NCI-H748 (cell line): ENCODE measurements at regions not wholly inside any gene's neighbourhood (a gene's known extent, or its start where the extent isn't known, plus 50 kb on each side); places are given as distances from the start of the nearest gene placed in this dataset.

Experiments used
- DNase-seq: peaks from one replicate; lab custom pipeline; 2025; ENCODE audit not compliant: unreplicated experiment; lab: John Stamatoyannopoulos, UW

DNA sequence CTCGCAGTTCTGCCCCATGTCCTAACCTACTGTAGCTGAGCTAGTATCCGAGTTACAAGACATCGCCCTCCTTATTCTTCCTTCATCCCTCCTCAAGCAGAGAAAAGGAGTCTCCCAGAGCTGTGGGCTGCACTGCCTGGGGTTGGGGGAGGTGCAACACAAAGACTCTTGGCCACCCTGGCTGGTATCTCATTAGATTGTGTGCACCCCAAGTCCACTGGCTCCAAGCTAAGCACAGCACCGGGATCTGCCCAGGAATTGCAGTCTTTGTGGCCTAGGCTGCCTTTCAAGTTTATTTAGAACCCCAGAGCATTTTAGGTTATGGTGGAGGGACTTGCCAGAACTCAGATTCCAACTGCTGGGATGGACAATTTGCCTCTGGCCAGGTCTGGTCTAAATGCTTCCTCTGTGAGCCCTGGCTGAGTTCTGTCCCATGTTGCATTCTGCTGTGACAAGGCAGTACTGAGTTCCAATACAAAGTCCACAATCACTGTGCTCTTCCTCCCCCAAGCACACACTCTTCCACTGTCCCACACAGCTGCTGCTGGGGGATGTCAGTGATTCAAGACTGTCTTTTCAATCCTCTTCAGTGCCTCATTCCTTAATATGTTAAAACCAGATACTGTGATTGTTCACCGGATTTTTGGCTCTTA, 169.6 kb upstream of the CLEC14A start:
- DNase-seq, result no peak

DNA sequence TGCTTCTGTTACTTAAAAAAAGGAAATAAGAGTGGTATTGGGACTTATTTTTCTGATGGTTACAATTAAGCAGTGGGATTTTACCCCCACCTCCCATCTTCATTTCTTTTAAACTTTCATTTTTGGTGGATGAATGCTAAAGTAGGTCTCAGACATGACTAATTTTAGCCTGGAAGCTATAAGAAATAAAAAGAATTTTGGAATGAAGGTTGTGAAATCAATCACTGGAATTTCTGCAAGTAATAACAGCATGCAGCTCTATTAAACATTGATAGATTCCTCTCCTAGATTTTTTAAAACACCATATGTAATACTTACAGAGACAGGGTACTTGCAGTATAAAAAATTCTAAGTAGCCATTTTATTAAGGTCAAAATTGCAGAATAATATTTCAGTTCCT, 164.2 kb upstream of the CLEC14A start:
- no peak for DNase-seq

- DNase-seq, result no peak
Observed at GRCh38 chr14:38419579-38419978, 163.7 kb upstream of the CLEC14A start.

DNA sequence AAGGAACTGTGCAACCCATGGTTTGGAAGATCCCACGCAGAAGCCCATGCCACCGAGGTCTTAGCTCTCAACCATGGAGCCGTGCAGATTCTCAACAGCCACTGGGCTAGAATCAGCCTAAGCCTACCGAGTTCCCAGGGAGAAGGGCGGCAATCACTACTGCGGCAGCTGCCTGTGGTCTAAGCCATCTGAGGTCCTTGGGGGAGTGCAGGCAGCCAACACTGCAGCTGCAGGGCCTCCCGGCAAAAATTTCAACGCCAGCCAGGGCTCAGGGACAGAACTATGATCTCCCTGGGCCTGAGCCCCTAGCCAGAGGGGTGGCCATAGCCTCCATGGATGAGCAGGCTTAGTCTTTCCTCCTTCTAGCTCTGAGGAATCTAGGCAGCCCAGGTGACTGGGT, 156.8 kb upstream of the CLEC14A start:
- DNase-seq, result no peak

DNA sequence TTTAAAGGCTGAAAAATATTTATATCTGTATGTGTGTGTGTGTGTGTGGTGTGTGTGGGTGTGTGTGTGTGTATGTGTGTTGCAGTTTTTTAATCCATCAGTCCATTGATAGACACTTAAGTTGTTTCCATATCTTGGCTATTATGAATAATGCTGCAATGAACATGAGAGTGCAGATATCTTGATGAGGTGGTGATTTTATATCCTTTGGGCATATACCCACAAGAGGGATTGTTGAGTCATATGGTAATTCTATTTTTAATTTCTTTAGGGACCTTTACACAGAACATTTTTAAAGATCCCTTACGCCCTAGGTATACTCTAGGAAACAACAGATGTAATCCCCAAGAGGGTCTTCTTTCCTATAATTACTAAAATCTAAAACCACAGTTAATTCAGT, 154.5 kb upstream of the CLEC14A start:
- no peak for DNase-seq

GRCh38 chr14:38409071-38409705, 153.3 kb upstream of the CLEC14A start:
- no peak for DNase-seq

GRCh38 chr14:38405851-38406635, 150.2 kb upstream of the CLEC14A start:
- DNase-seq, result peak; percentile 28

DNA sequence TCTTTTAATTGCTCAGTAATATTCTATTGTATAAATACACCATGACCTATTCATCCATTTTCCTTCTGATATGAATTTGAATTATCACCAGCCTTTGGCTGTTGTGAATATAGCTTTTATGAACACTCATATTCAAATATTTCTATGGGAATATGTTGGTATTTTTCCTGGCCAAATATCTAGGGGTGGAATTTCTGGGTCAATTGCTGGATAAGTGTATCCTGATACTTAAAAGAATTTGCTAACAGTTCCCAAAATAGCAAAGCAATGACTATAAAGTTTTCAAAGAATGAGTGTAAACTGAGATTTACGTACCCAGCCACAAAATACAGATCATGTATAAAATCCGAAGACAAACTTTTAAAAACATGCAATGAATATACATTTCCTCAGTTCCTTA, 148.7 kb upstream of the CLEC14A start:
- no peak for DNase-seq

DNA sequence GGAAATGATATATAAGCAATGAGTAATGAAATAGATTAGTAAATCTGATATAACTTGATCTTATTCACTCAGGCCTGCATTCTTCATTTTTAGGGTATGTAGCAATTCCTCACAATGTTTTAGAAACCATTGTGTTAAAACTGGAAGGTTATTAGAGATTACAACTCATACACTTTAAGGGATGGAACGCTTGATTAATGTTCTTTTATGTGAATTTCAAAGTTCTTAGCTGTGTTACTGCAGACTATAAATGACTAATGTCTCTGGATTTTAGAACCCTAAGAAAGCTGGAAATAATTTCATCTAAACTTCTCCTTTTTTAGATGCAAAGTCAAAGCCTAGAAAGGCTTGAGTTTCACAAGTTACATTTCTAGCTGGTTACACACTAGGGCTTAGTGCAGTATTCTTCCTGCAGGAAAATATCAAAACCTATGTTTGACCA, 148.2 kb upstream of the CLEC14A start:
- no peak for DNase-seq

DNA sequence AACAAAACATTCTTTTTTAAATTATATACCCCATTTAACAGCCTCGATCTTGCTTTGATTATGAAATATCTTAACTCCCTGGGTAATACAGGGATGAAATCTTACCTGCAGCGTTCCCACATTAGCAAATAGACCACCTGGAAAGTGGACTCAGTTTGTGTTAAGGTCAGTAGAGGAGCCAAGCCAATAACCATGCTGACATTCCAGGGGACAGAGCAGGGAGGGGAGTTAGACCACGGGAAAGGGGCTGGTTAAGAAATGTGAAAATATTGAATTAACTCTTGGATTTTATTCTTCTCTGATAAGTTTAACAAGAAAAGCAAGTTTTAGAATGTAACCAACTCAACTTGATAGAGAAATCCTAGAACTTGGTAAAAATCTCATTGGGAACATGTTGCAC, 144.9 kb upstream of the CLEC14A start:
- DNase-seq, result no peak

DNA sequence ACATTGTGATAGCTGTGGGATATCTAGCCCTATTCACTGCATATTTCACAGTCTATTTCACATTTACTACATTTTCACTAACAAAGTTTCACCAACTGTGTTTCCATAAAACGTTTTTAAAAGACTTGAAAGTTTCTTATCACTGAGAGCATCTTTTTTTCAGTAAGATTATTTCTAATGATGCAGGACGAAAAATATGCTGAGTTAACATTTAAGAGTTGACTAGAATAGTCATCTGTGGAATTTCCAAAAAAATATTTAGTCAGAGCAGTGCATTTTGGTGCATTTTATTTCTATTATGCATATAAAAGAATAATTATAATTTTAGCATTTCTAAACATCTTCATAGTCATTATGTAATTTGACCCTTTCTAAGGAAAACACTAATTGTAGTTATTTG, 143.8 kb upstream of the CLEC14A start:
- no peak for DNase-seq

DNA sequence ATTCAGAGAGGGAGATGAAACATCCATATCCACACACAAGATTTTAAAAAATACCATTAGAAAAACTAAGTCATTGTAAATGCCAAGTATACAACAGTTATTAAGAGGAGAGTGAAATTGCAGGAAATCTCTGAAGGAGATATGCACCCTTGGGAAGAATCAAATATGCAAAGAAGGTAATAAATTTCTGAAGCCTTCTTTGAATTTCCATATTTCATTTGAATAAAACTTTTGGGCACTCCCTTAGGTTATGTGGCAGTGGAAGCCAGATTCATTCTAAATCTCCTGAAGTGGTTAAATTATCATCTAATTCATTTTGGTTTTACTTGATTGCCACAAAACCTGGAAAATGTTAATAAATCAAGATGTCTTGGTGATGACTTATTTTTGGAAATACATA, 138.9 kb upstream of the CLEC14A start:
- no peak for DNase-seq

GRCh38 chr14:38394064-38394463, 138.2 kb upstream of the CLEC14A start:
- no peak for DNase-seq

DNA sequence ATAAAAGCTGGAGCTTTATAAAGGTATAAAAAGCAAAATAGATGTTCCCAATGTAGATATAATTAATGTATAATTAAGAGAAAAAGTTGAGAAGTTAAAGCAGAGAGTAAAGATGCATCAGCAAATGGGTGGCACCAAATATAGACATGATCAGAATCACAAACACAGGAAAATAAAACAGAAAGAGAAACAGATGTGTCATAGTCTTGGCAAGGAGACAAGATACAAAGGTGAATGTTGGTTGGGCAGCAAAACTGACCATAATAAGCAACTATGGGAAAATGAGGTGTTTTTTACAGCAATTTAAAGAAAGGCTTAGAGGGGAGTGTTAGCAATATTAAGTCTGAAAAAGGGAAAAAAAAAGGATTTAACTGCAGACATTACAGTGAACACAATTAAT, 135.4 kb upstream of the CLEC14A start:
- no peak for DNase-seq

- DNase-seq, result no peak
Observed at GRCh38 chr14:38389681-38390080, 133.8 kb upstream of the CLEC14A start.

GRCh38 chr14:38387821-38388220, 131.9 kb upstream of the CLEC14A start:
- DNase-seq, result no peak

DNA sequence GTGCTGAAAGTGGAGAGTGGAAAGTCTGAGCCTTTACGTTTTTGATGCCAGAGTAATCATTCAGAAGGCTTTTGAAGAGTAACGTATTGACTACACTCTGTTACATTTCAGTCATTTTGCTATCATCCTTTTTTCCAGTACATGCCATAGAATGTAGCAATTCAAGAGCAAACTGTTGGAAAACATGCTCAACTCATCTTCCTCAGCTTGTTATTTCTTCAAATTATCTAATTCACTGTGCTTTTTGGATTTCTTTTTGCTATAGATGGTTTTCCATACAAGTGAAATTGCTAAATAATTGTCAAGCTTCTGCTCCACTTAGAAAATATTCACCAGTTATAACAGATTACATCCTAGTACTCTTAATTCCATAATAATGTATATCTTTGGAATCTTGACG, 129.9 kb upstream of the CLEC14A start:
- no peak for DNase-seq

DNA sequence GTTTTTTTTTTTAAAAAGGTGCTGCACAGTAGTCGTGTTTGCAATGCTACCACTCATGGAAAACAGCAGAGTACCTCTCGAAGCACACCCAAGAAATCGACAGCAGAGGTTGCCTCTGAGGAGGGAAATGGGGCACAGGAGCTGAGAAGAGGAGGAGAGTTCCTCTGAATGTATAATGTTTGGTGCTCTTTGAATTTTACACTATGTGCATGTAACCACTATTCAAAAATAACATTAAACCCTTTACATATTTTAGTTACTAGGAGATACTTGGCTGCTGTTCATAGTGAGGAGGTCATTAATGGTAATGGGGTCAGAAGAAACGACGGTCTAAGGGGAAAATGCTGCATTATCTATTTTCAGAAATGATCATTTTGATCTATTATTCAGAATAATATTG, 129.4 kb upstream of the CLEC14A start:
- DNase-seq, result no peak

DNA sequence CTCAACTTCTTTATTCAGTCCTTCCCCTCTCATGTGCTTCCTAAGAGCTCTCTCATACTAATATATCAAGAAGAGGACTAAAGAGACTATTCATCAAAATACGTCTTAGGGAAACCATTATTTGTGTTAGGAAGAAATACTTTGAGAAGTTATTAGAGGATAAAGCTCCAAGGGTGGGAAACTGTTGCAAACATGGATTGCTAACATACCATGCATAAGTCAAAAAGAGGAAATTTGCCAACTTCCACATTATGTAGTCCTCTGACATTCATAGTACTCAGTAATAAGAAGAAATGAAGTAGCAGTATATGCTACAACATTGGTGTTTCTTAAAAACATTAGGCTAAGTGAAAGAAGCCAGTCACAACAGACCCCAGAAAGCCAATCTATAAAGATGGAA, 128.8 kb upstream of the CLEC14A start:
- DNase-seq, result no peak

- DNase-seq, result no peak
Observed at GRCh38 chr14:38367922-38368321, 112.0 kb upstream of the CLEC14A start.

GRCh38 chr14:38366374-38366773, 110.5 kb upstream of the CLEC14A start:
- DNase-seq, result no peak

DNA sequence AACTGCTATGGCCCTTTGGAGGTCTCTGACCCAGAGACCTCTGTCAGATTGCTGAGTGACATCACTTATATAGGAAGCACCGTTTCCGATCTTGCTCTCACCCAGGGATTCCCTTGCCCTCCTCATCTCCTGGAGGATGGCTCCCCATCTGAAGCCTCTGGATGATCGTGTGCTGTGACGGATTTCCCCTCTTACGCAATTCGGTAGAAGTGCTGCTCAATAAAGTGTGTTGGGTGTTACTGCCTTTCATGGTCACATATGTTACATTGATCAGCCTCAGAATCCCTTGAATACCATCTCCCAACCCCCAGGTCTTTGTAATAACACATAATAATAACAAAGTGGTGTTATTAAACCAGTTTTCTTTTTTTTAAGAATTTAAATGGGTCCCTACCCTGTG, 107.3 kb upstream of the CLEC14A start:
- no peak for DNase-seq
